ENCODE measurements at regions not wholly inside any gene's neighbourhood (a gene's known extent, or its start where the extent isn't known, plus 50 kb on each side); places are given as distances from the start of the nearest gene placed in this dataset.

- Histone ChIP-seq H3K27ac (no peak overlapping the region), H3K4me1 (peaks cover 4% of the 10 kb centered on the region), H3K36me3 (no peaks in the 10 kb centered on the region), H3K9me3 (no peaks in the 10 kb centered on the region), H3K27me3 (no peaks in the 10 kb centered on the region), H3K4me3 (no peak overlapping the region)
- TF ChIP-seq POLR2AphosphoS5 (IDR thresholded peaks at IDR 0.05; ENCODE audit: insufficient read depth in 1 of 2, low read depth in 1 of 2) (no peak), CTCF (IDR thresholded peaks at IDR 0.05) (no peak), POLR2A (IDR thresholded peaks at IDR 0.05) (no peak)
- intact Hi-C loops (cut with DNase I), result no loop called here
- DNase-seq (ENCODE audit: extremely low spot score in 2 of 2), result peak in 1 of 2 donors; percentile 85
Measured at GRCh38 chr13:30000370-30000765, 150.0 kb upstream of the UBL3 start.

GRCh38 chr13:29999492-30000369 is 149.3 kb upstream of the UBL3 start:
- Histone ChIP-seq H3K27me3 (no peaks in the 10 kb centered on the region), H3K36me3 (no peaks in the 10 kb centered on the region), H3K4me1 (peaks cover 4% of the 10 kb centered on the region), H3K27ac (no peak overlapping the region), H3K4me3 (no peak overlapping the region), H3K9me3 (no peaks in the 10 kb centered on the region)
- intact Hi-C loops (cut with DNase I), result no loop called here
- no peak for DNase-seq (ENCODE audit: extremely low spot score in 2 of 2)
- no peak for TF ChIP-seq POLR2AphosphoS5 (IDR thresholded peaks at IDR 0.05; ENCODE audit: insufficient read depth in 1 of 2, low read depth in 1 of 2)
- TF ChIP-seq CTCF (IDR thresholded peaks at IDR 0.05), result no peak
- TF ChIP-seq POLR2A (IDR thresholded peaks at IDR 0.05), result no peak

- DNase-seq (ENCODE audit: extremely low spot score in 2 of 2), result no peak
- Histone ChIP-seq H3K36me3 (no peaks in the 10 kb centered on the region), H3K4me3 (no peak overlapping the region), H3K9me3 (no peaks in the 10 kb centered on the region), H3K27me3 (no peaks in the 10 kb centered on the region), H3K27ac (peak overlapping the region; percentile 35), H3K4me1 (peaks cover 8% of the 10 kb centered on the region)
- TF ChIP-seq POLR2A (IDR thresholded peaks at IDR 0.05) (no peak), CTCF (IDR thresholded peaks at IDR 0.05) (no peak)
- intact Hi-C loops (cut with DNase I), result no loop called here
Measured at GRCh38 chr13:29996316-29996715, 145.9 kb upstream of the UBL3 start.

- peak in 1 of 2 donors; percentile 91 for DNase-seq (ENCODE audit: extremely low spot score in 2 of 2)
- TF ChIP-seq CTCF (IDR thresholded peaks at IDR 0.05) (no peak), POLR2AphosphoS5 (IDR thresholded peaks at IDR 0.05; ENCODE audit: insufficient read depth in 1 of 2, low read depth in 1 of 2) (peak in 1 of 2 donors; percentile 40), POLR2A (IDR thresholded peaks at IDR 0.05) (peak in 1 of 2 donors; percentile 10)
- no peaks in the 10 kb centered on the region for H3K27me3 ChIP-seq
- peak overlapping the region; percentile 70 for H3K27ac ChIP-seq
- no peaks in the 10 kb centered on the region for H3K9me3 ChIP-seq
- peaks cover 8% of the 10 kb centered on the region for H3K4me1 ChIP-seq
- intact Hi-C loops (cut with DNase I), result no loop called here
- H3K36me3 ChIP-seq, result no peaks in the 10 kb centered on the region
- no peak overlapping the region for H3K4me3 ChIP-seq
Measured at GRCh38 chr13:29994911-29995595, 144.6 kb upstream of the UBL3 start.
